ENCODE measurements at regions not wholly inside any gene's neighbourhood (a gene's known extent, or its start where the extent isn't known, plus 50 kb on each side); places are given as distances from the start of the nearest gene placed in this dataset.

- TF ChIP-seq CTCF (IDR thresholded peaks at IDR 0.05) = no peak
- H3K27ac Mint-ChIP-seq = peak overlapping the region; percentile 89
- no peaks in the 10 kb centered on the region for H3K27me3 Mint-ChIP-seq
- ChIA-PET POLR2A (interaction anchor here (0.7 to 2.1 kb wide), 13 partner anchors 10 to 90 kb away, joined by 3 to 13 read pairs (median 4); partner anchors contain the start of gene DUSP5), CTCF (interaction anchor here (0.7 to 2.5 kb wide), 11 partner anchors 11 to 121 kb away, joined by 3 to 15 read pairs (median 3); no protein-coding TSS in a partner anchor)
- H3K4me1 Mint-ChIP-seq (ENCODE audit: low read depth) = peaks cover 57% of the 10 kb centered on the region
- ATAC-seq = peak; percentile 26
- H3K4me3 Mint-ChIP-seq = no peak overlapping the region
- H3K9me3 Mint-ChIP-seq = no peaks in the 10 kb centered on the region
- no peak for DNase-seq
- intact Hi-C loops (cut with micrococcal nuclease) = loop anchor here (1.0 to 5.0 kb wide), 4 partner anchors 57 to 122 kb away; no protein-coding TSS in a partner anchor
- no peaks in the 10 kb centered on the region for H3K36me3 Mint-ChIP-seq (ENCODE audit: low read depth)
Measured at GRCh38 chr10:110413903-110414547, 83.7 kb upstream of the DUSP5 start.

- Mint-ChIP-seq H3K36me3 (ENCODE audit: low read depth) (no peaks in the 10 kb centered on the region), H3K27ac (peak overlapping the region; percentile 89), H3K4me1 (ENCODE audit: low read depth) (peaks cover 63% of the 10 kb centered on the region), H3K9me3 (no peaks in the 10 kb centered on the region), H3K27me3 (no peaks in the 10 kb centered on the region), H3K4me3 (peak overlapping the region; percentile 37)
- ChIA-PET POLR2A (interaction anchor here (0.7 to 2.1 kb wide), 17 partner anchors 10 to 115 kb away, joined by 3 to 13 read pairs (median 4); partner anchors contain the start of gene DUSP5), CTCF (interaction anchor here (0.7 to 2.1 kb wide), 11 partner anchors 11 to 121 kb away, joined by 3 to 15 read pairs (median 3); no protein-coding TSS in a partner anchor)
- peak; percentile 94 for ATAC-seq
- TF ChIP-seq CTCF (IDR thresholded peaks at IDR 0.05) = no peak
- DNase-seq = peak; percentile 97
- intact Hi-C loops (cut with micrococcal nuclease) = loop anchor here (1.0 to 5.0 kb wide), 4 partner anchors 57 to 122 kb away; no protein-coding TSS in a partner anchor
Measured at GRCh38 chr10:110414548-110415309, 83.0 kb upstream of the DUSP5 start.

- Mint-ChIP-seq H3K27me3 (no peaks in the 10 kb centered on the region), H3K27ac (peak overlapping the region; percentile 89), H3K4me3 (no peak overlapping the region), H3K9me3 (no peaks in the 10 kb centered on the region), H3K4me1 (ENCODE audit: low read depth) (peaks cover 67% of the 10 kb centered on the region), H3K36me3 (ENCODE audit: low read depth) (no peaks in the 10 kb centered on the region)
- ChIA-PET CTCF (interaction anchor here (0.7 to 2.1 kb wide), 4 partner anchors 14 to 109 kb away, joined by 3 to 15 read pairs (median 4); no protein-coding TSS in a partner anchor), POLR2A (interaction anchor here (0.9 to 2.3 kb wide), 9 partner anchors 9 to 113 kb away, joined by 3 to 15 read pairs (median 4); partner anchors contain the start of gene DUSP5)
- intact Hi-C loops (cut with micrococcal nuclease) = loop anchor here (2.0 kb wide), 2 partner anchors 85 to 113 kb away; no protein-coding TSS in a partner anchor
- no peak for TF ChIP-seq CTCF (IDR thresholded peaks at IDR 0.05)
- DNase-seq (no peak), ATAC-seq (no peak)
Measured at GRCh38 chr10:110415809-110416208, 81.9 kb upstream of the DUSP5 start.

GRCh38 chr10:110416776-110417711 is 80.7 kb upstream of the DUSP5 start:
- ATAC-seq (no peak), DNase-seq (peak; percentile 20)
- CTCF ChIA-PET = interaction anchor here (0.8 kb wide), 1 partner anchor 130 kb away, joined by 3 read pairs; no protein-coding TSS in a partner anchor
- peaks cover 78% of the 10 kb centered on the region for H3K4me1 Mint-ChIP-seq (ENCODE audit: low read depth)
- H3K9me3 Mint-ChIP-seq = no peaks in the 10 kb centered on the region
- POLR2A ChIA-PET = interaction anchor here (0.8 to 2.3 kb wide), 3 partner anchors 9 to 84 kb away, joined by 3 to 15 read pairs (median 3); no protein-coding TSS in a partner anchor
- H3K4me3 Mint-ChIP-seq = no peak overlapping the region
- H3K27me3 Mint-ChIP-seq = no peaks in the 10 kb centered on the region
- H3K27ac Mint-ChIP-seq = no peak overlapping the region
- intact Hi-C loops (cut with micrococcal nuclease) = no loop called here
- TF ChIP-seq CTCF (IDR thresholded peaks at IDR 0.05) = no peak
- no peaks in the 10 kb centered on the region for H3K36me3 Mint-ChIP-seq (ENCODE audit: low read depth)

Data from activated CD8-positive, alpha-beta T cell treated with anti-CD3 and anti-CD28 coated beads for 36 hours (primary cell).